ENCODE measurements at regions not wholly inside any gene's neighbourhood (a gene's known extent, or its start where the extent isn't known, plus 50 kb on each side); places are given as distances from the start of the nearest gene placed in this dataset.
"Not testable (repeated sequence)": the region's sequence is repeated elsewhere in the genome, so short reads cannot be mapped to it uniquely, and the experiment has no call there.

- no peak for DNase-seq
Observed at GRCh38 chr3:5861151-5861550, 673.6 kb downstream of the EDEM1 start.

GRCh38 chr3:5874931-5875341, 687.4 kb downstream of the EDEM1 start:
- no peak for DNase-seq

GRCh38 chr3:5888851-5889250, 701.3 kb downstream of the EDEM1 start:
- no peak for DNase-seq

GRCh38 chr3:5889374-5889773, 701.9 kb downstream of the EDEM1 start:
- DNase-seq: no peak

- DNase-seq: no peak
Observed at GRCh38 chr3:5891711-5892110, 704.2 kb downstream of the EDEM1 start.

- no peak for DNase-seq
Observed at GRCh38 chr3:5898106-5898505, 710.6 kb downstream of the EDEM1 start.

- DNase-seq: no peak
Observed at GRCh38 chr3:5899014-5899761, 711.7 kb downstream of the EDEM1 start.

GRCh38 chr3:5917932-5918331, 730.4 kb downstream of the EDEM1 start:
- no peak for DNase-seq

- no peak for DNase-seq
Observed at GRCh38 chr3:5918626-5919025, 731.1 kb downstream of the EDEM1 start.

- DNase-seq: no peak
Observed at GRCh38 chr3:5929027-5929426, 741.5 kb downstream of the EDEM1 start.

- DNase-seq: not testable (repeated sequence)
Observed at GRCh38 chr3:5944061-5944460, 756.6 kb downstream of the EDEM1 start.

- no peak for DNase-seq
Observed at GRCh38 chr3:5948084-5948483, 760.6 kb downstream of the EDEM1 start.

- DNase-seq: no peak
Observed at GRCh38 chr3:5951026-5951425, 763.5 kb downstream of the EDEM1 start.

GRCh38 chr3:5972586-5972985, 785.1 kb downstream of the EDEM1 start:
- DNase-seq: no peak

GRCh38 chr3:5974630-5975322, 787.3 kb downstream of the EDEM1 start:
- DNase-seq: no peak

GRCh38 chr3:5977331-5977730, 789.8 kb downstream of the EDEM1 start:
- DNase-seq: no peak

- DNase-seq: no peak
Observed at GRCh38 chr3:5980475-5980874, 793.0 kb downstream of the EDEM1 start.

- DNase-seq: no peak
Observed at GRCh38 chr3:5994651-5995050, 807.1 kb downstream of the EDEM1 start.

GRCh38 chr3:6018456-6018855, 830.9 kb downstream of the EDEM1 start:
- no peak for DNase-seq

- DNase-seq: no peak
Observed at GRCh38 chr3:6022621-6023020, 835.1 kb downstream of the EDEM1 start.

- DNase-seq: no peak
Observed at GRCh38 chr3:6025032-6025431, 835.9 kb upstream of the GRM7 start.

GRCh38 chr3:6030648-6031047, 830.3 kb upstream of the GRM7 start:
- not testable (repeated sequence) for DNase-seq

GRCh38 chr3:6035626-6036025, 825.3 kb upstream of the GRM7 start:
- no peak for DNase-seq

- DNase-seq: no peak
Observed at GRCh38 chr3:6039971-6040370, 820.9 kb upstream of the GRM7 start.

- DNase-seq: no peak
Observed at GRCh38 chr3:6041894-6042293, 819.0 kb upstream of the GRM7 start.

All from T-helper 1 cell (primary cell).